Parathyroid adenoma (tissue), 2 donors: ENCODE measurements at regions not wholly inside any gene's neighbourhood (a gene's known extent, or its start where the extent isn't known, plus 50 kb on each side); places are given as distances from the start of the nearest gene placed in this dataset.

Experiments
- H2AFZ ChIP-seq: fragments of 300-600 bp; sonication (generic); one replicate; pipeline ENCODE4 v1.7.0; 2017; ENCODE audit warnings: antibody characterized with exemption, mild to moderate bottlenecking
- H3K27ac ChIP-seq: fragments of 300-600 bp; sonication (generic); one replicate; pipeline ENCODE4 v1.7.0; 2017
- H3K27me3 ChIP-seq: fragments of 300-600 bp; sonication (generic); one replicate; pipeline ENCODE4 v1.7.0; 2017; ENCODE audit warnings: low read length; ENCODE audit not compliant: control insufficient read depth, insufficient read depth
- H3K36me3 ChIP-seq: fragments of 300-600 bp; sonication (generic); one replicate; pipeline ENCODE4 v1.7.0; 2017; ENCODE audit warnings: low read length; ENCODE audit not compliant: control insufficient read depth, insufficient read depth
- H3K4me1 ChIP-seq: fragments of 300-600 bp; sonication (generic); one replicate; pipeline ENCODE4 v1.7.0; 2017; ENCODE audit warnings: control low read depth
- H3K4me2 ChIP-seq: fragments of 300-600 bp; sonication (generic); one replicate; pipeline ENCODE4 v1.7.0; 2017; ENCODE audit warnings: low read length
- H3K4me3 ChIP-seq: fragments of 300-600 bp; sonication (generic); one replicate; pipeline ENCODE4 v1.7.0; 2017; ENCODE audit warnings: low read depth, low read length
- H3K79me2 ChIP-seq: fragments of 300-600 bp; sonication (generic); one replicate; pipeline ENCODE4 v1.7.0; 2017; ENCODE audit warnings: control low read depth
- H3K9ac ChIP-seq: fragments of 300-600 bp; sonication (generic); one replicate; pipeline ENCODE4 v1.7.0; 2017; ENCODE audit warnings: mild to moderate bottlenecking
- H3K9me3 ChIP-seq: fragments of 300-600 bp; sonication (generic); one replicate; pipeline ENCODE4 v1.7.0; 2017; ENCODE audit warnings: low read length; ENCODE audit not compliant: control insufficient read depth
- CTCF ChIP-seq: fragments of 300-600 bp; sonication (generic); IDR thresholded peaks from one replicate; pipeline ENCODE4 v1.7.0; 2017; ENCODE audit warnings: antibody characterized with exemption, mild to moderate bottlenecking
- donor health status: primary hyperparathyroidism.

DNA sequence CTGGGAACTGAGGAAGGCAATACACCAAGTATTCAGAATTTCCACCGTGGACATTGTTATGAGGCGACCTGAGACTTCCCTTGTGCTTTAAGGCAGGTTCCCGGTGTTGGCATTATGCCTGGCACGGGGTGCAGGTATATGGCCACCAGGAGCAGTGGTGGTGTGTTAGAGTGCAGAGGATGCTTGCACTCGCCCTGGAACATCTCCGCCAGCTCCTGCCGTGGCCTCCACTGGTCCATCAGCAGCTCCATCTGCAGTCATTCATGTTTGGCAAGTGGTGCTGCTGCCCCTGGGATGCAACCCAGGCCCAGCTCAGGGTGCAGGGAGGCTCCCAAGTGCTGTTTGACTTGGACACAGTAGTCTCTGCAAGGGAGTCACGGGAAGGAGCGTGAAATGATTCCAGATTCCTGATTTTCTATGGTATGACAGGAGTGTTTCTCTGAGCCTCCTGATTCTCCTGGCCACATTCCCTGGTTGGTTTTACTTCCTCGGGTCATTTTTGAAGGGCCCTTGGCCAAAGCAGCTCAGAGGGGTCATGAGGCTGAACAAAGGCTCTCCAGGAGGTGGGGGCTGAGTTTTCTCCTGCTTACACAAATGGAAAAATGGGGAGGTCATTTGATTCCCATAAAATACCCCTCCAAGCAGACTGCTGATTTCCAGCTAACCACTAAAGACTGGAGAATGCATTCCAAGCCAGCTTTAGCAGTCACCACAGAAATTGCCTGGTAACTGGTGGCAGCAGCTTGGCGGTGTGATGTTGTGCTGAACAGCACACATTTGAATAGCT is 60.4 kb upstream of the PSEN2 start:
- no peaks in the 10 kb centered on the region for H3K27me3 ChIP-seq
- H3K4me1 ChIP-seq: no peaks in the 10 kb centered on the region
- no peaks in the 10 kb centered on the region for H3K79me2 ChIP-seq
- no peak overlapping the region for H3K4me2 ChIP-seq
- H3K4me3 ChIP-seq: no peak overlapping the region
- H3K36me3 ChIP-seq: no peaks in the 10 kb centered on the region
- H3K27ac ChIP-seq: no peak overlapping the region
- no peak overlapping the region for H3K9ac ChIP-seq
- no peak overlapping the region for H2AFZ ChIP-seq
- no peak for TF ChIP-seq CTCF
- H3K9me3 ChIP-seq: no peaks in the 10 kb centered on the region

GRCh38 chr1:226808501-226808900 is 61.9 kb upstream of the PSEN2 start:
- H3K9ac ChIP-seq: no peak overlapping the region
- TF ChIP-seq CTCF: no peak
- no peak overlapping the region for H2AFZ ChIP-seq
- no peaks in the 10 kb centered on the region for H3K36me3 ChIP-seq
- no peaks in the 10 kb centered on the region for H3K79me2 ChIP-seq
- no peak overlapping the region for H3K27ac ChIP-seq
- H3K4me2 ChIP-seq: no peak overlapping the region
- H3K4me1 ChIP-seq: no peaks in the 10 kb centered on the region
- H3K9me3 ChIP-seq: no peaks in the 10 kb centered on the region
- H3K27me3 ChIP-seq: no peaks in the 10 kb centered on the region
- no peak overlapping the region for H3K4me3 ChIP-seq

DNA sequence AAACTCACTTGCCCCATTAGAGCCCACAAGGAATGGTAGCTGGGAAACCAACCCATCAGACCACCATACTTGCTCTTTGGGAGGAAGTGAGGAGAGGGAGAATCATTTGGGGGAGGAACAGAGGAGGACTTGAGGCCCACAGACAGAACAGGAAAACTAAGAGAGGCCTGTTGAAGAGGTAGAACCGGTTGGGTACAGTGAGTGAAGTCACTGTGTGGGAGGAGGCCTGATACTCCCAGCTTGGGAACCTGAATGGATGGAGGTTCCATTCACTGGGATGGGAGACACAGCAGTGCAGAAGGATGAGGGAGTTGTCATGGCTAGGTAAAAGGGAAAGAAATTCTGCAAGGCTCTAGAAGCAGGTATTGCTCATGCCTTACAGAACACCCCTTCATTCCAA is 63.4 kb upstream of the PSEN2 start:
- H3K27me3 ChIP-seq: no peaks in the 10 kb centered on the region
- no peak overlapping the region for H3K9ac ChIP-seq
- TF ChIP-seq CTCF: no peak
- no peak overlapping the region for H3K4me3 ChIP-seq
- no peaks in the 10 kb centered on the region for H3K4me1 ChIP-seq
- H3K9me3 ChIP-seq: no peaks in the 10 kb centered on the region
- no peak overlapping the region for H3K27ac ChIP-seq
- H3K36me3 ChIP-seq: no peaks in the 10 kb centered on the region
- H3K4me2 ChIP-seq: no peak overlapping the region
- no peaks in the 10 kb centered on the region for H3K79me2 ChIP-seq
- no peak overlapping the region for H2AFZ ChIP-seq

- Histone ChIP-seq H3K27ac (no peak overlapping the region), H3K9me3 (no peaks in the 10 kb centered on the region), H3K79me2 (no peaks in the 10 kb centered on the region), H3K9ac (no peak overlapping the region), H3K36me3 (no peaks in the 10 kb centered on the region), H3K27me3 (no peaks in the 10 kb centered on the region), H3K4me1 (no peaks in the 10 kb centered on the region), H3K4me3 (no peak overlapping the region), H2AFZ (no peak overlapping the region), H3K4me2 (no peak overlapping the region)
- TF ChIP-seq CTCF: no peak
These were observed 65.3 kb upstream of the PSEN2 start for GRCh38 chr1:226804907-226805759.
